ENCODE measurements at regions not wholly inside any gene's neighbourhood (a gene's known extent, or its start where the extent isn't known, plus 50 kb on each side); places are given as distances from the start of the nearest gene placed in this dataset.
"Not testable (repeated sequence)": the region's sequence is repeated elsewhere in the genome, so short reads cannot be mapped to it uniquely, and the experiment has no call there.

- not testable (repeated sequence) for DNase-seq (ENCODE audit: low read depth in 2 of 3, low spot score in 2 of 3)
Measured at GRCh38 chr3:912717-913116, 180.1 kb upstream of the CNTN6 start.

DNA sequence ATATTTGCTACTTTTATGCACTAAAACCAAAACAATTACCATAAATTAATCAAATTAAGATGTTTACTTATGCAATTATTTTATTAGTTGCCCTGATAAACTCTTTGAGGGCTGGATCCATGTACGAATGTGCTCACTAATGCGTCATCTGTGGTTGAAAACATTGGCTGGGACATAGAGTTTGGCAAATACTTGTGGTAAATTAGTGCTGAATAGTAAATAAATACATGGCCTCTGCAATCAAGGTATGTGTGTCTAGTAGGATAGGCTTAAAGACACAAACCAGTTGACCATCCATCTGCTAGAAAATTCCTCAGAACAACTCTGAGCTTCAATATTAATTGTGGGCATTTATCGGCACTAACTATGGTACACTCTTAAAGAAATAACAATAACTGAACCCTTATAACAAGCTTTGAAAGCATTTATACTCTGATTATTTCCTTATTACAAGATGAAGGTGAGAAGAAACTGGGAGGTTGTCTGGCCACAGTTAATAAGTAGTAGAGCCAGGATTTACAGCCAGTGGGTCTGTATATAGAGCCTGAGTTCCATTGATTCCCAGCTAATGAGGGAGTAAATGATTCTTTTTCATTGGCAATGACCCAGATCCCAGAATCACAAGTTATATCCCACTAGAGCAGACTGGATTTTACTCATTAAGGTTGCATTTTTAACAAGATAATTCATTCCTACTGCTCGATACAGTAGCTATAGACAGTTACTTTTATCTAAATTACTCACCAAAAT lies 169.5 kb upstream of the CNTN6 start:
- DNase-seq (ENCODE audit: low read depth in 2 of 3, low spot score in 2 of 3), result no peak

DNA sequence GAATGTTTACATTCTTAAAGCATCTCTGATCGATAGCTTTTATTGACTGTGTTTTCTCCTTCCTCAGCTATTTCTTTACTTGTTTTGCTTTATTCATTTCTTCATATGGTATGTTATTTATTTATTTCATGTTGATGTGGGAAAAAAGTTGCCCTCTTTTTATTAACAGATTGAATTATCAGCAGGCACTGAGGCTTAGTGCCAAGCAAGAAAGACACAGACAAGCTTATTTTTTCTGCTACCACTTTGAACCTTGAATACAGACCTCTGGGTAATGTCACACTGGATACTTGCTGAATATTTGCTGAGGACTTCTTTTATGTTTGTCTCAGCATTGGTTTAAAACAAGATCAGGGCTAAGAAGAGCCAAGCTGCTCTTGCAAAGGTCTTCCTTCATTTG lies 162.0 kb upstream of the CNTN6 start:
- no peak for DNase-seq (ENCODE audit: low read depth in 2 of 3, low spot score in 2 of 3)

GRCh38 chr3:933326-933725 lies 159.5 kb upstream of the CNTN6 start:
- no peak for DNase-seq (ENCODE audit: low read depth in 2 of 3, low spot score in 2 of 3)

DNA sequence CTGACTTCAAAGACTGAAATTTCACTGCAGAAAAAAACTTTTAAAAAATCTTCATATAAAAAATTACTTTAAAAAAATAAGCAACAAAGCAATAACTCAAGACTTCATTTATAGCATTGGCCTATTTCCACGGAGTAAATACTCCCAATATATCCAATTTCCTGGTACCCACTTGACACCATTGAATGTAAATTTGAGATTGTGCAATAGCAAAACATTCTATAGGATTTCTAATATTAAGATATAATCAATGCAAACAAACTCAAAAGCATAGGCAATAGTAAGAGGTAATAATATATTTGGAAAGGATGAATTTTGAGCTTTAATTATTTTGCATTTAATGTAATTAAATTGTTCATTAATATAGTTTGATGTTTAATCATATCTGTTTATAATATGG lies 148.0 kb upstream of the CNTN6 start:
- no peak for DNase-seq (ENCODE audit: low read depth in 2 of 3, low spot score in 2 of 3)

GRCh38 chr3:945738-946137 lies 147.1 kb upstream of the CNTN6 start:
- DNase-seq (ENCODE audit: low read depth in 2 of 3, low spot score in 2 of 3), result no peak

- no peak for DNase-seq (ENCODE audit: low read depth in 2 of 3, low spot score in 2 of 3)
Measured at GRCh38 chr3:952906-953305, 139.9 kb upstream of the CNTN6 start.

DNA sequence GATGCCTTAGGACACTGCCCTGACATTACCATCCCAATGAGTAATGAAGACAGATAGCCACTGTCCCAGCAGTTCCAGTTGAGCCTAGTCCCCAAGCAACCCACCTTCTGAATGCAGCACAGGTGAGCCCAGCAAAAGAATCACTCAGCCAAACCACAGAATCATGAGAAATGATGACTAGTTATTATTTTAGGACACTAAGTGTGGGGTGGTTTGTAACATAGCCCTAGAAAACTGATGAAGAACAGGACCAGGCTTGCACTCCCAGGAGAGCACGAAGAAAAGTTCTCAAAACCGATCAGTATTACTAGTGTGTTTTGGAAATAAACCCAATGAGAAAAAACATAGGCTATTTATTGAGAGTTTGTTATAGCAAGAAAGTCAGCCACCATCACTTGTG lies 129.6 kb upstream of the CNTN6 start:
- no peak for DNase-seq (ENCODE audit: low read depth in 2 of 3, low spot score in 2 of 3)

DNA sequence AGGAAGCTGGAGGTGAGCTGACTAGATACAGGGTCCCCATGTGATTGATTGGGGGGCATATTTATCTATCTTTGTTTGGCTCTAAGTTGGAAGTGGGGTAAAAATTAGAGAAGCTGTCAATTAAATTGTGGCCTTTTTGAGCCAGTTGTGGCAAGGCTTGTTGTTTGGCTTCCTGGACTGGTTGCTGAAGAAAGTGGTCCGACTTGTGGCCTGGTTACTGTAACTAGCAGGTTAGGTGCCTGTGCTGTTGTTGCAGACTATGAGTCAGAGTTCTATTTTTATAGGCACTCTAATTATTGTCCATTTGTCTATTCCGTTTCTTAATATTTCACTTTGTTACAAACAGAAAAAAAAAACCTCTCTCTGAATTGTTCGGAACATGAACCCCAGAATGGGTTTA lies 129.1 kb upstream of the CNTN6 start:
- no peak for DNase-seq (ENCODE audit: low read depth in 2 of 3, low spot score in 2 of 3)

GRCh38 chr3:965826-966225 lies 127.0 kb upstream of the CNTN6 start:
- DNase-seq (ENCODE audit: low read depth in 2 of 3, low spot score in 2 of 3), result no peak

DNA sequence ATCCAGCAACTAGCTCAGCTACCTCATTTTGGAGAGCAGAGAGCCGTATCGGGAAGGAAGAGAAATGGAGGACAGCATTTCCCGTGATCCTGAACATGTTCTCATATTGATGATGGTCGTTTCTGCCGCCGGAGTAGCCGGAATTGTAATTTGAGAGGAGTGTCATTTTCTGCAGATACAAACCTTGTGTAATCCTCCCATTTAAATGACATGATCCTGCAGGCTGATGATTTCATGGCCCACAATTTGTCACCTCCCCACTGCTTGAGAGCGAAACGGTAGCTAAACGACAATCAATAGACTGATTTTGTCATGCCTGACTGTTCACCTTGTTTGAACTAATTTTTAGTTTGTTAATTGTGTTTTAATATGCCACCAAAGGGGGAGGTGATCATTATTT lies 126.5 kb upstream of the CNTN6 start:
- no peak for DNase-seq (ENCODE audit: low read depth in 2 of 3, low spot score in 2 of 3)

- no peak for DNase-seq (ENCODE audit: low read depth in 2 of 3, low spot score in 2 of 3)
Measured at GRCh38 chr3:973340-973739, 119.5 kb upstream of the CNTN6 start.

GRCh38 chr3:976006-976405 lies 116.8 kb upstream of the CNTN6 start:
- DNase-seq (ENCODE audit: low read depth in 2 of 3, low spot score in 2 of 3), result no peak

GRCh38 chr3:981156-981555 lies 111.7 kb upstream of the CNTN6 start:
- DNase-seq (ENCODE audit: low read depth in 2 of 3, low spot score in 2 of 3), result no peak

- DNase-seq (ENCODE audit: low read depth in 2 of 3, low spot score in 2 of 3), result no peak
Measured at GRCh38 chr3:988785-989184, 104.0 kb upstream of the CNTN6 start.

DNA sequence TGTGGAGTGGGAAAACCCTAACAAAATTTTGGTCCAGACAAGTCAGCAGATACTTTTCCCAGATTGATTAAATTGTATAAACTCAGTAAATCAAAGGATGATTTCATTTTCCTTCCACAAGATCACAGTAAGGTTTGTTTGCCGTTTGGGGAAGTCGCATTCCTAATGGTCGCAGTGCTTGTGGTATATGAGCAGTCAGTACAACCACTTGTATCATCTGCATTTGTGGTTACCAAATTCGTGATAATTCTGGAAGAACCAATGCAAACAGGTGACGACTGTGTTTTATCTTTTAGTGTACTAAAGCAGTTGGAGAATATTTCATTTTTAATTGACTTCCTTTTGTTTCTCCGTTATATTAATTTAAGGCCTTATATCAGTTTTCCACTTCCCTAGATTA lies 100.0 kb upstream of the CNTN6 start:
- DNase-seq (ENCODE audit: low read depth in 2 of 3, low spot score in 2 of 3), result no peak

- no peak for DNase-seq (ENCODE audit: low read depth in 2 of 3, low spot score in 2 of 3)
Measured at GRCh38 chr3:1002010-1002409, 90.8 kb upstream of the CNTN6 start.

GRCh38 chr3:1007866-1008265 lies 85.0 kb upstream of the CNTN6 start:
- DNase-seq (ENCODE audit: low read depth in 2 of 3, low spot score in 2 of 3), result no peak

DNA sequence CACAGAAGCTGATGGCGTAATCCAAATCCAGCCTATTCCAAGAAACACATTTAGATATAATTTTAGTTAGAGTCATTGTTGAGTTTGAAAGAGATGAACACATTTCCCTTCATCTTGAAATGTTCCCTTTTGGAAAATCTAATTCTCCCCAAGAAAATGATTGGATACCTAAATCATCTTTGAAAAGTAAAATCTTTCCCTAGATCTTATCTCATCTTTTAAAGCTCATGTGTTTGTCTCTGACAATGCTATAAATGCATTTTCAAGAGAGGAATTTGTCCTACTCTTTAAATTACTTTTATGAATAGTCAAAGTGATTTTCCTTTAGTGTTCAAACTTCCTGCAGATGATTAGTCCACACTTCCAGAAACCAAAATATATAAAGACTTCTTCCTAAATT lies 82.6 kb upstream of the CNTN6 start:
- no peak for DNase-seq (ENCODE audit: low read depth in 2 of 3, low spot score in 2 of 3)

DNA sequence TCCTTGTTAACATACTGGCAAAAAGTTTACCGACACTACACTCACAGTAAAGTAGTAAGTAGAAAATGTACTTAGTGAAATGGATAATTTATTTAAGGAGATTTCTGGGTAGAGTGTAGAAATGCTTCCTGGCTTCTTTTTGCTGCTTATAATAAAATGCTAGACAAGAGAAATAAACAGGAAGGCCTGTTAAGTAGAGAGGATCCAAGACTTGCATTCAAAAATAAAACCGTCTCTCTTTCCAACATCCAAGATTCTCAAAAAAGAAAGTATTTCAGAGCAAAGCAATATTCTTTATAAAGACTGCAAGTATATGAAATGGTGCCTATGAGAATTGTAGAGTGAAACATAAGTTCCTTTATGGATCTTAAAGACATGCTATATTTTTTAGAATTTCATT lies 77.0 kb upstream of the CNTN6 start:
- no peak for DNase-seq (ENCODE audit: low read depth in 2 of 3, low spot score in 2 of 3)

DNA sequence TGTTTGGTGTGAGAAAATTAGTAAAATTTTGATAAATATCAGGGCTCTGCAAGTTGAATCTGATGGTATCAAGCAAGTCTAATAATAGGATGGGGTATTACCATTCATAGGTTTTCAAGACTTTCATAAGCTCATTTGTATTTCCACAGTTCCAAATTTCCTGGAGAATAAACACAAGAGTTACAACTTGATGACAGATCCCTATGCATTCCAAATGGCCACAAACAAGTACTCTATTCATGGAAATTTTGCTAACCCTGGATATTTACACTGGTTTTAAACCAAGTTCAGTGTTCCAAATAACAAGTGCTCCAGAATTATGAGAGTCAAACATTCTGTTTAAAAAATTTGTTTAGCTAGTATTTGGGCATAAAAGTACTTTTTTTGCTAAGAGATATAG lies 75.0 kb upstream of the CNTN6 start:
- DNase-seq (ENCODE audit: low read depth in 2 of 3, low spot score in 2 of 3), result no peak

- no peak for DNase-seq (ENCODE audit: low read depth in 2 of 3, low spot score in 2 of 3)
Measured at GRCh38 chr3:1019157-1019556, 73.7 kb upstream of the CNTN6 start.

GRCh38 chr3:1026395-1026794 lies 66.4 kb upstream of the CNTN6 start:
- DNase-seq (ENCODE audit: low read depth in 2 of 3, low spot score in 2 of 3), result no peak

All from activated CD8-positive, alpha-beta memory T cell treated with anti-CD3 and anti-CD28 coated beads for 48 hours (primary cell).